HS-27A (cell line): ENCODE measurements at regions not wholly inside any gene's neighbourhood (a gene's known extent, or its start where the extent isn't known, plus 50 kb on each side); places are given as distances from the start of the nearest gene placed in this dataset.

Experiments used
- DNase-seq: peaks from one replicate; pipeline ENCODE4 v3.0.0-alpha.2; 2012; ENCODE audit warnings: low read depth, missing footprints

DNA sequence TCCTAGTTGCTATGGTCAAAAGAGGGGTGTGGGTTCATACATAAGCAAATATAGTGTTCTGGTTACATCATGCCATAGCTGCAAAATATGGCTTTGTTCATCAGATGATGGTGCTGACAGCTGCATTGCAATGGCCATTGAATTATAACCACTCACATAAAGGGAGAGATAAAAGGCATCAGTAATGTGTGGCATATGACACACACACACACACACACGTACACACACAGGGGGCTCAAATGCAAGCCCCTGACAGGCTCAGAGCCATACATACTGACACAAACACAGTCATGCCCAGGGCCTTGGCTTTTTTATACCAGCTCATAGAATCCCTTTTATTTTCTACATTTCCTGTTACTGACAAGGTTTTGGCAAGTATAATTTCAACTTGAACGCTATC lies 698.9 kb downstream of the BCL11B start:
- no peak for DNase-seq

DNA sequence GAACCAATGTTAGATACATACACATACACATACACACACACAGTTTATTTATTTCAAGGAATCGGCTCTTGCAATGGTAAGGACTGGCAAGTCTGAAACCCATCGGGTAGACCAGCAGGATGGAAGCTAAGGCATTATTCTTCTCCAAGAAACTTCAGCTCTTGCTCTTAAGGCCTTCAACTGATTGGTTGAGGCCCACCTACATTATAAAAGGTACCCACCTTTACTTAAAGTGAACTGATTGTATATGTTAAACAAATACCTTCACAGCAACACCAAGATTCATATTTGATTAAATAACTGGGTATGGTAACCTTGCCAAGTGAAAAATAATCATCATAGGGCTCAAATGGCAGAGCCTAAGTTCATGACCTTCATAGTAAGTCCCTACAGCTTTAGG lies 695.5 kb downstream of the BCL11B start:
- no peak for DNase-seq

DNA sequence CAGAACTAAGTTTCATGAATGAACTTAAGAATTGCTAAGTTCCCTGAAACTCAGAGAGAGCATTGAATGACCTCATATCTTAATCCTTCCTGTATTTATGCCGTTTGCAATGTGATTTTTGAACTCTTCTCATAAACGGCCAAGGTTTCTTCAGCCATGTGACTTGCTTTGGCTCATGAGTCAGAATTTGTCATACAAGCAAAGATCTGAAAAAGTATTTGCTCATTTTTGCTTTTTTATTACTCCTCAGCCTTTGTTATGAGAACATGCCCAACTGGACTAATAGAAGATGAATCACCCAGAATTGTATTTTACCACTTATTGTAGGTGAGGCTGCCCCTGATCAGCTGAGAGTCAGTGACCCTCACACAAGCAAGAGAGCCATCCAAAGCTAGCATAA lies 693.8 kb downstream of the BCL11B start:
- no peak for DNase-seq

- DNase-seq = no peak
These were observed 692.9 kb downstream of the BCL11B start for GRCh38 chr14:98579140-98579539.

- no peak for DNase-seq
These were observed 691.8 kb downstream of the BCL11B start for GRCh38 chr14:98580131-98580678.

DNA sequence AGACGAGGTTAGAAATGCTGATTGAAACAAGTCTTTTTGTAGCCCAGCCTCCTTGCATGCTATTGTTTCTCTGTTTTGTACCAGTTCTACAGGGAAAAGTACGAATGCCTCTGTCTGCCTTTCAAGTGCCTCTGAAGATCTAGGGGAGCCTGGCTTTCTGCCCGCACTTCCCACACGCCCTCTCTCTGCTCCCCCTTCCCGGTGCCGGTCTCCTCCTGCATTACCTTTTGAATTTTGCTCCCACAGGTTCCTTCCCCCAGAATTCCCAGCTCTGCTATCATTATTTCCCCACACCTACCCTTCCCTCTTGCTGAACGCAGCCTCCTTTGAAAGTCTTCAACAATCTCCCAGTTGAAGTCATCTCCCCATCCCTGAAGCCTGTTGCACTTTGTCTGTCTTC lies 689.7 kb downstream of the BCL11B start:
- DNase-seq = no peak

DNA sequence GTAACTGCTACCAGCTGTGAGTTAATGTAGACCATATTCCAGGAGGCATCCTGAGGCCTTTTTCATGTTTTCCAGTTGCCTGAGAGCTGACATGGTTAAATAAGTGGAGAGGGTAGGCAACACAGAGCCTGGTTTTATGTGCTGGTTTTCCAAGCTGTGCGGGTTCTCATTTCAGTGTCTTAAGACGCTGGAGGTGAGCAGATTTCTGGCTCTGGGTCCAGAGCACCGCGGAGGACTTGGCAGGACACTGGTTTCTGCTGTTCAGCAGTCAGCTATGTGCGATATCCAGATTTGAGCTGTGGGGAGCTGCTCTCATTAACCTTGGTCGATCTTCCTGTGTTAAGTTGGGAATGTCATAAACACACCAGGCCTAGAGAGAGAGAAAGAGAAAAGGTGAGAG lies 680.8 kb downstream of the BCL11B start:
- no peak for DNase-seq

DNA sequence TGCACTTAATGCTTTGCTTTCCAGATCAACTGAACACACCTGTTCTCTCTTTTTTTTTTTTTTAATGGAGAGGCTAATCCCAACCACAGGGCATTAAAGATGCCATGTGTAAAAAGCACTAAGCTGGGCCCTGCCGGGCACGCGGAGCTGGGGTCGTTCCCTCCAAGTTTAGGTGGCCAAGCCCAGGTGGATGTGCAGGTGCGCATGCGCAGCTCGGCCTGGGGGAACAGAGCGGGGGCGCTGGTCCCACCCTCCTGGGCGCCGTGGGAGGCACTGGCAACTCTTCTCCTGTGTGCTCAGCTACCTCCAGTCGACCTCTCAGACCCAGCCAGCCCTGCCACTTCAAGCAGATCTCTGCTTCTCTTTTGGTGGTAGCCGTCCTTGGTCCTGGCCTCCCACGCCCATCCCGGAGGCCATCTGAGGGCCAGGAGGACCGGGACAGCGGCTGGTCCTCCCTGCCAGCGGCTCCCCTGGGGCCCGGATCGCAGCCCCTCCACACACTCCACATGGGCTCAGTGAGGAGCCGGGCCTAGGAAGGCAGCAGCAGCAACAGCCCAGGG lies 679.3 kb downstream of the BCL11B start:
- DNase-seq = no peak

GRCh38 chr14:98593361-98593761 lies 678.6 kb downstream of the BCL11B start:
- DNase-seq = no peak

GRCh38 chr14:98594156-98594555 lies 677.8 kb downstream of the BCL11B start:
- DNase-seq = no peak

- no peak for DNase-seq
These were observed 673.4 kb downstream of the BCL11B start for GRCh38 chr14:98598576-98598975.

DNA sequence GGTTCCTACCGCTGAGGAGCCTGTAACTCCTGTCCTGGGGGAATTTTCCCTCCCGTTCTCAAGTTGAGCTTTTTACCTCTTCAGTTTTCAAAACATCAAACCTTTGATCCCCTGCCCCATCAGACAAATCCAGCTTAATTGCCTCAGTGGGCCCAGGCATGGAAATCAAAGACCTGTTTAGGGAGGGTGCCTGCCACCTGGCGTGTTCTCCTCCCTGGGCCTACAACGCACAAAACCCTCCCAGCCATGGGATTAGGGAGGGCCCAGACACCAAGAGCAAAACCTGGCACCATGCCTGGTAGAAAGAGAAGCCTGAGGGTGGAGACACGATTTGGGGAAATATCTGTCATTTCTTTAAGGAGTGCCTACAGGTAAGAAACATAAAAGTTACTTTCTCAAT lies 672.9 kb downstream of the BCL11B start:
- no peak for DNase-seq

GRCh38 chr14:98602983-98603382 lies 669.0 kb downstream of the BCL11B start:
- no peak for DNase-seq

GRCh38 chr14:98605043-98605442 lies 667.0 kb downstream of the BCL11B start:
- DNase-seq = no peak

DNA sequence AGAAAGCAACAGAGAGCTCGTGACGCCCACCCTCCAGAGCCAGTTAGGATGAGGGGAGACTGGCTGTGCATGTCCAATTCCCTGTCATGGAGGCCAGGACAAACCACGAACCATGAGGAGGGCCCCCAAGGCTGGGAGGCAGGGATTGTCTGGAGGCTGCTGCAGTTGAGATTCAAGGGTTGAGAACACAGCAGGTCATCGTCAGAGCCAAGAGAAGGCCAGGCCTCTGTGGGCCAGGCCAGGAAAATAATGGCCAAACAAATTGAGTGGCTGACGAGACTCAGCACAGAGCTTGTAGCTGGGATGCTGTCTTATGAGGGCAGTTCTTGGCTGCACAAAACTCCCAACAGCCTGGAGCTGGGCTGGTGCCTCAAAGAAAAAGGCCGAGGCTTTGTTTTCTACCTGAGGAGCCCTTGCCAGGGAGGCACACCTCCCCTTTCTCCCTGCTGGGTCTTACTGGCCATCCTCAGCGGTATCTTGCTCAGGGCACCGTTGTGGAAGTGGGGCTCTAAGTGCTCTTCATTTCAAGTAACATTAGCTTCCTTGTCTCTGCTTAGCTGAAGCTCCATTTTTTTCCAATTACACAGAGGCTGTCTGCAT lies 665.9 kb downstream of the BCL11B start:
- DNase-seq = no peak

DNA sequence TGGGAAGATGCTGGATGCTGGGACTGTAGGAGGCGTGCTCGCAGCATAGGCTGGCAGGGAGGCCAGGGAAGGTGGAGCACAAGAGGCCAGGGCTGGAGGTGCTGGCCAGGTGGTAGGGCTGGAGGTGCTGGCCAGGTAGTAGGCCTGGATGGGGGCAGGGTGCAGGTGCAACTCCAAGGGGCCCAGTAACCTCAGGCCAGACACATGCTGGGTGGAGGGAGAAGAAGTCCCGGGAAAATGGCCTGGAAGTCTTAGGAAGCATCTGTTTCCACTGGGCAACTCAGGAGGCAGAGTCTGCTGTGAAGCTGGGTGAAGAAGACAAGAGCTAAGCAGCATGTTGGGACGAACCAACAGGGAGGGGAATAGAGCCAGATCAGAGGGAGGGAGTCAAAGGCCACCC lies 665.2 kb downstream of the BCL11B start:
- no peak for DNase-seq

DNA sequence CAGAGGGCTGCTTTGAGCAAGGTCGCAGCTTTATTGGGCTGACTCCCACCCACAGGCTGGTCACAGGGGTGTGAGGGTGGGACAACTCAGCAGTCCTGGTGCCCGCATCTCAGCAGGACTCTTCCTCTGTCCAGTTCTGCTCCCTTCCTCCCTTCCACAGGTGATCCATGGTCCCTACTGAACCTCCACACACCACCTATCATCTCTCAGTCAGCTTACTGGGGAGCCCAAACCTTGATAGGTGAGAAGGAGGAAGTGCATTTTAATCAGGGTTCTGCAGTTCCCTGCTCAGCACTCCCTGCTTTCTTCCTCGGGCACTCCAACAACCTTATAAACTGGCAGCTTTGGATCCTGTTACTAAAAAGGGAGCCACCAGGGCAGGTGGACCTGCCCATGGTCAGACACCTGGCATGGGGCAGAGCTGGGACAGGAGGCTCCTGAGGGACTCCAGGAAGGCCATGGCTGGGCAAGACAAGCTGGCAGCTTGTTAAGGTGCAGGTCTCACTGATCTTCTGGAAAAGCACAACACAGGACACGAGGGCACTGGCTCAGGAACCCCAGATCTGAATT lies 664.6 kb downstream of the BCL11B start:
- no peak for DNase-seq

DNA sequence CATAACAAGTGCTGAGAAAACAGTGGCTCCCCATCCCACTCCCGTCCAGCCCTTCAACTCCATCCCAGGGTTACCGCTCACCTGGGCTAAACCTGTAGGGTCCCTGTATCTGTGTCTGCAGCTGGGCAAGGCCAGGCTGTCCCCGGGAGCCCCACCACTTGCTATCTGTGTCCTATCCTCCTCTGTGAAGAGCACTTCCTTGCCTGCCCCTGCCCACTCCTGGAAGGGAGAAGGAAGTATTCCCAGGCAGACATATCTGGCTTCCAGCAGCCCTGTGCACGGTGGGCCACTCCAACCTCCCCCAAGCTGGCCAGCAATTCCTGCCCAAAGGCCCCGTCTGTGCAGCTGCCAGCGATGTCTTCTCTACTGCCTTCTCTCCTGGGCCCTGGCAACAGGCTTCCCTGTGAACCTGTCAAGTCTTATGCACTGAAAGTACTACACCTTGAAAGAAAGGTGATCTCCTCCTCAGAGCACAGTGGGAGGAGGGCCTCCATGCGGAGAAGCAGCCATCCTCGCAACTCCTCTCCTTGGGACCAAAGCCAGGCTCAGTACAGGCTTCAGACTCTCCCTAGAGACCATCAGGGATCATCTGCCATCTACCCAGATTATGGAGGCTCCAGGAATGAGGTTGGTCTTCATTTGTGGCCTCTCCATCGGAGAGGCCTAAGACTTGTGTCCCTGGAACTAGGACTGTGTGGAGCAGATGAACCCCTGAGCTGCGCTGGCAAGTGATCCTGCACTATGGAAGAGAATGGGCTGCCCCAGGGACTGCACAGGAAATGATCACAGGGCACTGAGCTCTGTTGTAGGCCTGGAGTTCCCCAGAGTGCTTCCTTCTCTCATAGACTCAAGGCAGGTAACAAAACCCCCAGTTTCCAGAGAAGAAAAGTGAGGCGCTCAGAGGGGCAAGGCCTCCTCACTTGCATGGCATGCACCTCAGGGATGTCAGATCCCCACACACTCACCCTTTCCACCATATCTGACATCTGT lies 663.6 kb downstream of the BCL11B start:
- no peak for DNase-seq

DNA sequence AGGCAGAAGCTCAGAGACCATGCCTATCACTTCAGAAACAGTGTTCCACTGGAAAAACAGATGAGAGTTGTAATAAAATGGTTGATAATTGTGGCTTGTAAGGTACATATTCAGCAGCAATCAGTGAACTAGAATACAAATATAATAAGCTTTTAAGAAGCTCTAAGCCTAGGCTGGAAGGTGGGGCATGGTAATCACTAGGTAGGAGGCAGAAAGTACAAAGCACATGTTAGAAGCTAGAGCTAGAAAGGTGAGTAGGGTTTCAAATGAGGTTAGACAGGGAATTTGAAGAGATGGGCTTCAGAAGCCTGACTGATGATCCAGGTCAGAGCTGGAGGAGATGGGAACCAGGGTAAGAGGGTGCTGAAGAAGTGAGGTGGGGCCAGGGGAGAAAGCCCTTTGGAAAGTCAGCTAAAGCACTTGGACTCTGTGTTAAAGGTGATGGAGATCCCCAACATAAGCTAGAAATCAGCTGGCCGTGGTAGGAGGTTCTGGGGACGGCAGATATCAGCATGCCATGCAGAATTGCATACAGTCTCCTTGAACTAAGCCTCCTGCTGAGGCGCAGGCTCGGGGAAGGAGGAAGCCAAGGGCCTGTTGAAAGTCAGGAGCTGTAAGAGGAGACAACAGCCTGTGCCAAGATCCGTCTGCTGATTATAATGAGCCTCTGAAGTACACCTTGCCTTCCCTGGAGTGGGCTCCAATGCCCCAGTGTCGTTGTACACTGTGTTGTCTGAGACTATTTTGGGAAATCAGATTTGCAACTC lies 659.4 kb downstream of the BCL11B start:
- no peak for DNase-seq

- DNase-seq = no peak
These were observed 657.3 kb downstream of the BCL11B start for GRCh38 chr14:98614741-98615140.

GRCh38 chr14:98622208-98623051 lies 649.6 kb downstream of the BCL11B start:
- DNase-seq = no peak
